Pancreas (tissue), 10 donors: ENCODE measurements at regions not wholly inside any gene's neighbourhood (a gene's known extent, or its start where the extent isn't known, plus 50 kb on each side); places are given as distances from the start of the nearest gene placed in this dataset.

Experiments
- ATAC-seq, 4 donors: fragments of 200-7000 bp; cut with Tn5 transposase; one replicate each; pipeline versions ENCODE4 v1.8.0 to v1.9.1; 2020; ENCODE audit warnings: mild to moderate bottlenecking in 4 of 4, moderate library complexity in 4 of 4
- DNase-seq, 6 donors: peaks; one replicate each; pipeline ENCODE4 v3.0.0-alpha.2; 2020
- FAIRE-seq: peaks from 2 replicates; lab custom pipeline; 2012; peaks lifted over from hg19 to GRCh38; lab: Jason Lieb, UNC
- H3K27ac ChIP-seq, 4 donors: fragments of 200-600 bp; sonication (generic); 1 replicate in 3 of 4; 2 replicates in 1 of 4; pipeline versions ENCODE4 v1.5.0 to v1.8.0; 2020
- H3K27me3 ChIP-seq, 4 donors: fragments of 200-600 bp; one replicate each; pipeline ENCODE4 v1.8.0; 2021
- H3K36me3 ChIP-seq, 3 donors: fragments of 200-600 bp; sonication (generic) in 1 of 3; one replicate each; pipeline versions ENCODE4 v1.5.0 to v1.8.0; 2020 to 2021
- H3K4me1 ChIP-seq, 3 donors: fragments of 200-600 bp; one replicate each; pipeline ENCODE4 v1.8.0; 2021
- H3K4me3 ChIP-seq, 4 donors: fragments of 200-600 bp; sonication (generic) in 2 of 4; one replicate each; pipeline versions ENCODE4 v1.5.0 to v1.8.0; 2020 to 2021
- H3K9me3 ChIP-seq, 4 donors: fragments of 200-600 bp; one replicate each; pipeline ENCODE4 v1.8.0; 2021
- WGBS, 2 donors: extraction: QIAGEN DNeasy Blood & Tissue Kit; methylation state at CpG; one replicate each; pipeline ENCODE4 v1.1.7; 2013; 5-methylcytosine and 5-hydroxymethylcytosine counted together
- intact Hi-C, 3 donors: fragments of 100-400 bp; cut with DNase I; formaldehyde crosslinking; loops; one replicate each; pipeline versions ENCODE4 v1.11.1 to v1.14.2; 2022
- TF ChIP-seq, protein P1 (sequence below), 4 donors: fragments of 200-600 bp; sonication (generic) in 3 of 4; IDR thresholded peaks; one replicate each; pipeline versions ENCODE4 v1.5.0 to v1.8.0; 2021; ENCODE audit warnings: antibody characterized with exemption in 4 of 4
- donor health status: healthy with polysubstance abuse.
- donor health status: DM: no; HTN: no; CAD: no; lungs with moderate emphysema.
- donor health status: DM: no; HTN: no; CAD: no.
- donor health status: control.
- donor health status: control.
- donor health status: Bipolar disorder and iron deficiency.
- donor health status: DM: yes; HTN: yes; CAD: no.
- donor health status: DM: no; HTN: no; CAD: no.
- donor health status: DM: no; HTN: no; CAD: no.
- donor health status: DM: yes; HTN: yes; CAD: no.

- FAIRE-seq: no peak
- Histone ChIP-seq H3K4me1 (no peaks in the 10 kb centered on the region), H3K36me3 (no peaks in the 10 kb centered on the region), H3K4me3 (no peak overlapping the region), H3K9me3 (no peaks in the 10 kb centered on the region), H3K27ac (no peak overlapping the region), H3K27me3 (no peaks in the 10 kb centered on the region)
- WGBS, 2 donors: 71 to 81% methylated on average over 24 of the region's 24 CpGs
- no peak for ATAC-seq
- intact Hi-C loops: no loop called here
- no peak for DNase-seq
- TF ChIP-seq, protein P1, sequence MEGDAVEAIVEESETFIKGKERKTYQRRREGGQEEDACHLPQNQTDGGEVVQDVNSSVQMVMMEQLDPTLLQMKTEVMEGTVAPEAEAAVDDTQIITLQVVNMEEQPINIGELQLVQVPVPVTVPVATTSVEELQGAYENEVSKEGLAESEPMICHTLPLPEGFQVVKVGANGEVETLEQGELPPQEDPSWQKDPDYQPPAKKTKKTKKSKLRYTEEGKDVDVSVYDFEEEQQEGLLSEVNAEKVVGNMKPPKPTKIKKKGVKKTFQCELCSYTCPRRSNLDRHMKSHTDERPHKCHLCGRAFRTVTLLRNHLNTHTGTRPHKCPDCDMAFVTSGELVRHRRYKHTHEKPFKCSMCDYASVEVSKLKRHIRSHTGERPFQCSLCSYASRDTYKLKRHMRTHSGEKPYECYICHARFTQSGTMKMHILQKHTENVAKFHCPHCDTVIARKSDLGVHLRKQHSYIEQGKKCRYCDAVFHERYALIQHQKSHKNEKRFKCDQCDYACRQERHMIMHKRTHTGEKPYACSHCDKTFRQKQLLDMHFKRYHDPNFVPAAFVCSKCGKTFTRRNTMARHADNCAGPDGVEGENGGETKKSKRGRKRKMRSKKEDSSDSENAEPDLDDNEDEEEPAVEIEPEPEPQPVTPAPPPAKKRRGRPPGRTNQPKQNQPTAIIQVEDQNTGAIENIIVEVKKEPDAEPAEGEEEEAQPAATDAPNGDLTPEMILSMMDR (IDR thresholded peaks at IDR 0.05): no peak
These were observed 83.9 kb upstream of the FGFR2 start for GRCh38 chr10:121681997-121682687.

- DNase-seq (no peak), FAIRE-seq (no peak), ATAC-seq (no peak)
- TF ChIP-seq, protein P1 (IDR thresholded peaks at IDR 0.05): no peak
- WGBS, 2 donors: 51 to 64% methylated on average over 9 of the region's 9 CpGs
- Histone ChIP-seq H3K9me3 (no peaks in the 10 kb centered on the region), H3K4me3 (no peak overlapping the region), H3K27me3 (no peaks in the 10 kb centered on the region), H3K27ac (no peak overlapping the region), H3K36me3 (no peaks in the 10 kb centered on the region), H3K4me1 (no peaks in the 10 kb centered on the region)
- intact Hi-C loops: no loop called here
These were observed 82.8 kb upstream of the FGFR2 start for GRCh38 chr10:121680879-121681655.

GRCh38 chr10:121679916-121680315, 81.7 kb upstream of the FGFR2 start:
- DNase-seq (no peak), FAIRE-seq (no peak), ATAC-seq (no peak)
- Histone ChIP-seq H3K27ac (no peak overlapping the region), H3K4me1 (no peaks in the 10 kb centered on the region), H3K27me3 (no peaks in the 10 kb centered on the region), H3K9me3 (no peaks in the 10 kb centered on the region), H3K4me3 (no peak overlapping the region), H3K36me3 (no peaks in the 10 kb centered on the region)
- 54 to 72% methylated on average over 4 of the region's 4 CpGs for WGBS, 2 donors
- intact Hi-C loops: no loop called here
- TF ChIP-seq, protein P1 (IDR thresholded peaks at IDR 0.05): no peak

DNA sequence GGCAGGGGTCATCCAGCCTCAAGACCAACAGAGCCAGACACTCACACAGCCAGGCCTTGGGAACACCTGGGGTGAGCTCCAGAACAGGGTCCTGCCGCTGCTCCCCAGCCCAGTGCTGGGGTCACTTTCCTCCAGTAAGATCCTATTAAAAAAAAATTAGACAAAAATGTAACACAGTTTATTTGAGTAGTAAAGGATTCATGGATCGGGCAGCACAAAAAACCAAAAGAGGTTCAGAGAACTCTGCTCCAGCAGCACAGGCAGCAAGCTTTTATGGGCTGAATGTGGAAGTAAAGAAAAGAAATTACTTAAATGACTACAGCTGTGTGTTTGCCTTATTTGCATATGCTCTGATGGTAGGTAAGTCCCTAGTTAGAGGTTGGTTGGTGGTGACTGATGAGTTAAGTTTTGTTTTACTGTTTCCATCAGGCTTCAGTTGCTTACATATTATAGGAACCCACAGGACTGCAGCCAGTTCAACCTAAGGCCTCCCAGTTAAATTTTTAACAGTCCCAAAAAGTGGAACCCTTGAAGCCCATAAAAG, 80.5 kb upstream of the FGFR2 start:
- ATAC-seq (no peak), FAIRE-seq (no peak), DNase-seq (no peak)
- no peaks in the 10 kb centered on the region for H3K36me3 ChIP-seq
- intact Hi-C loops: no loop called here
- H3K4me1 ChIP-seq: no peaks in the 10 kb centered on the region
- TF ChIP-seq, protein P1 (IDR thresholded peaks at IDR 0.05): no peak
- no peak overlapping the region for H3K27ac ChIP-seq
- H3K27me3 ChIP-seq: no peaks in the 10 kb centered on the region
- no peak overlapping the region for H3K4me3 ChIP-seq
- no peaks in the 10 kb centered on the region for H3K9me3 ChIP-seq
- WGBS, 2 donors: 92% methylated on average over 2 of the region's 2 CpGs

- intact Hi-C loops: no loop called here
- DNase-seq: no peak
- Histone ChIP-seq H3K4me1 (no peaks in the 10 kb centered on the region), H3K4me3 (no peak overlapping the region), H3K36me3 (no peaks in the 10 kb centered on the region), H3K27me3 (no peaks in the 10 kb centered on the region), H3K27ac (no peak overlapping the region), H3K9me3 (no peaks in the 10 kb centered on the region)
- TF ChIP-seq, protein P1 (IDR thresholded peaks at IDR 0.05): no peak
- no peak for FAIRE-seq
- ATAC-seq: no peak
These were observed 79.6 kb upstream of the FGFR2 start for GRCh38 chr10:121677880-121678279.
